ENCODE measurements at regions not wholly inside any gene's neighbourhood (a gene's known extent, or its start where the extent isn't known, plus 50 kb on each side); places are given as distances from the start of the nearest gene placed in this dataset.

- TF ChIP-seq CTCF (IDR thresholded peaks at IDR 0.05), result no peak
- DNase-seq, result no peak
- H3K27ac Mint-ChIP-seq, result no peak overlapping the region
- H3K4me1 Mint-ChIP-seq, result no peaks in the 10 kb centered on the region
- no peak overlapping the region for H3K4me3 Mint-ChIP-seq
- H3K27me3 Mint-ChIP-seq (ENCODE audit: low read depth, poor library complexity), result peaks cover 4% of the 10 kb centered on the region
- no peaks in the 10 kb centered on the region for H3K9me3 Mint-ChIP-seq
- H3K36me3 Mint-ChIP-seq (ENCODE audit: low read depth), result no peaks in the 10 kb centered on the region
Observed at GRCh38 chr11:105507496-105508254, 102.2 kb upstream of the GRIA4 start.

GRCh38 chr11:105492010-105492409, 117.9 kb upstream of the GRIA4 start:
- Mint-ChIP-seq H3K9me3 (no peaks in the 10 kb centered on the region), H3K27ac (no peak overlapping the region), H3K27me3 (ENCODE audit: low read depth, poor library complexity) (no peaks in the 10 kb centered on the region), H3K4me1 (no peaks in the 10 kb centered on the region), H3K4me3 (no peak overlapping the region), H3K36me3 (ENCODE audit: low read depth) (no peaks in the 10 kb centered on the region)
- no peak for DNase-seq
- TF ChIP-seq CTCF (IDR thresholded peaks at IDR 0.05), result no peak

GRCh38 chr11:105491394-105491793, 118.5 kb upstream of the GRIA4 start:
- no peak for DNase-seq
- no peak for TF ChIP-seq CTCF (IDR thresholded peaks at IDR 0.05)
- Mint-ChIP-seq H3K4me1 (no peaks in the 10 kb centered on the region), H3K9me3 (no peaks in the 10 kb centered on the region), H3K36me3 (ENCODE audit: low read depth) (no peaks in the 10 kb centered on the region), H3K4me3 (no peak overlapping the region), H3K27me3 (ENCODE audit: low read depth, poor library complexity) (no peaks in the 10 kb centered on the region), H3K27ac (no peak overlapping the region)

- no peak for DNase-seq
- H3K27me3 Mint-ChIP-seq (ENCODE audit: low read depth, poor library complexity), result no peaks in the 10 kb centered on the region
- no peak for TF ChIP-seq CTCF (IDR thresholded peaks at IDR 0.05)
- H3K36me3 Mint-ChIP-seq (ENCODE audit: low read depth), result no peaks in the 10 kb centered on the region
- H3K4me1 Mint-ChIP-seq, result no peaks in the 10 kb centered on the region
- H3K4me3 Mint-ChIP-seq, result no peak overlapping the region
- H3K27ac Mint-ChIP-seq, result no peak overlapping the region
- H3K9me3 Mint-ChIP-seq, result no peaks in the 10 kb centered on the region
Observed at GRCh38 chr11:105490333-105490732, 119.5 kb upstream of the GRIA4 start.

- Mint-ChIP-seq H3K27ac (no peak overlapping the region), H3K4me3 (no peak overlapping the region), H3K9me3 (no peaks in the 10 kb centered on the region), H3K4me1 (no peaks in the 10 kb centered on the region), H3K36me3 (ENCODE audit: low read depth) (no peaks in the 10 kb centered on the region), H3K27me3 (ENCODE audit: low read depth, poor library complexity) (no peaks in the 10 kb centered on the region)
- peak; percentile 25 for DNase-seq
- no peak for TF ChIP-seq CTCF (IDR thresholded peaks at IDR 0.05)
Observed at GRCh38 chr11:105489446-105489845, 120.4 kb upstream of the GRIA4 start.

- Mint-ChIP-seq H3K27me3 (ENCODE audit: low read depth, poor library complexity) (no peaks in the 10 kb centered on the region), H3K9me3 (no peaks in the 10 kb centered on the region), H3K4me3 (no peak overlapping the region), H3K27ac (no peak overlapping the region), H3K4me1 (no peaks in the 10 kb centered on the region), H3K36me3 (ENCODE audit: low read depth) (no peaks in the 10 kb centered on the region)
- no peak for TF ChIP-seq CTCF (IDR thresholded peaks at IDR 0.05)
- DNase-seq, result no peak
Observed at GRCh38 chr11:105486929-105487328, 122.9 kb upstream of the GRIA4 start.
